ENCODE measurements at regions not wholly inside any gene's neighbourhood (a gene's known extent, or its start where the extent isn't known, plus 50 kb on each side); places are given as distances from the start of the nearest gene placed in this dataset.

- no peak for DNase-seq (ENCODE audit: low read depth in 2 of 2)
Measured at GRCh38 chr15:70398694-70399093, 301.0 kb upstream of the TLE3 start.

GRCh38 chr15:70396807-70397206 is 299.1 kb upstream of the TLE3 start:
- DNase-seq (ENCODE audit: low read depth in 2 of 2): no peak

GRCh38 chr15:70395164-70395563 is 297.4 kb upstream of the TLE3 start:
- DNase-seq (ENCODE audit: low read depth in 2 of 2): no peak

GRCh38 chr15:70390723-70391122 is 293.0 kb upstream of the TLE3 start:
- no peak for DNase-seq (ENCODE audit: low read depth in 2 of 2)

GRCh38 chr15:70387993-70388392 is 290.3 kb upstream of the TLE3 start:
- no peak for DNase-seq (ENCODE audit: low read depth in 2 of 2)

GRCh38 chr15:70387081-70387480 is 289.4 kb upstream of the TLE3 start:
- DNase-seq (ENCODE audit: low read depth in 2 of 2): no peak

GRCh38 chr15:70385711-70386110 is 288.0 kb upstream of the TLE3 start:
- DNase-seq (ENCODE audit: low read depth in 2 of 2): no peak

GRCh38 chr15:70385052-70385451 is 287.3 kb upstream of the TLE3 start:
- DNase-seq (ENCODE audit: low read depth in 2 of 2): no peak

GRCh38 chr15:70383856-70384255 is 286.1 kb upstream of the TLE3 start:
- DNase-seq (ENCODE audit: low read depth in 2 of 2): no peak

- DNase-seq (ENCODE audit: low read depth in 2 of 2): no peak
Measured at GRCh38 chr15:70382762-70383458, 285.2 kb upstream of the TLE3 start.

GRCh38 chr15:70382009-70382749 is 284.5 kb upstream of the TLE3 start:
- no peak for DNase-seq (ENCODE audit: low read depth in 2 of 2)

GRCh38 chr15:70379938-70380883 is 282.5 kb upstream of the TLE3 start:
- no peak for DNase-seq (ENCODE audit: low read depth in 2 of 2)

GRCh38 chr15:70379134-70379533 is 281.4 kb upstream of the TLE3 start:
- no peak for DNase-seq (ENCODE audit: low read depth in 2 of 2)

GRCh38 chr15:70378126-70379031 is 280.7 kb upstream of the TLE3 start:
- DNase-seq (ENCODE audit: low read depth in 2 of 2): no peak

GRCh38 chr15:70376929-70377691 is 279.4 kb upstream of the TLE3 start:
- no peak for DNase-seq (ENCODE audit: low read depth in 2 of 2)

GRCh38 chr15:70376031-70376928 is 278.6 kb upstream of the TLE3 start:
- DNase-seq (ENCODE audit: low read depth in 2 of 2): no peak

GRCh38 chr15:70375586-70375985 is 277.9 kb upstream of the TLE3 start:
- no peak for DNase-seq (ENCODE audit: low read depth in 2 of 2)

- no peak for DNase-seq (ENCODE audit: low read depth in 2 of 2)
Measured at GRCh38 chr15:70375006-70375431, 277.3 kb upstream of the TLE3 start.

GRCh38 chr15:70374096-70374495 is 276.4 kb upstream of the TLE3 start:
- no peak for DNase-seq (ENCODE audit: low read depth in 2 of 2)

All from stimulated activated CD4-positive, alpha-beta T cell treated with anti-CD3 and anti-CD28 coated beads, Interleukin-15, amount 100 ng/mL, for 48 hours (primary cell).